ENCODE measurements at regions not wholly inside any gene's neighbourhood (a gene's known extent, or its start where the extent isn't known, plus 50 kb on each side); places are given as distances from the start of the nearest gene placed in this dataset.

GRCh38 chr6:141439513-141439912, 693.2 kb upstream of the GJE1 start:
- no peak for TF ChIP-seq CTCF (IDR thresholded peaks at IDR 0.05)
- no peak for TF ChIP-seq ZFX (IDR thresholded peaks at IDR 0.05; ENCODE audit: borderline replicate concordance)
